H9 (cell line): ENCODE measurements at regions not wholly inside any gene's neighbourhood (a gene's known extent, or its start where the extent isn't known, plus 50 kb on each side); places are given as distances from the start of the nearest gene placed in this dataset.

ENCODE experiments used
- DNase-seq: peaks from one replicate; pipeline ENCODE4 v3.0.0-alpha.2; 2017
- H2AFZ ChIP-seq: one replicate; pipeline ENCODE4 v1.6.1; 2013; ENCODE audit warnings: mild to moderate bottlenecking, low read length, control low read depth, moderate library complexity
- H2AK5ac ChIP-seq: 2 replicates; pipeline ENCODE4 v1.6.1; 2013; ENCODE audit warnings: low read length, control low read depth, mixed read lengths; ENCODE audit not compliant: insufficient read length
- H2BK120ac ChIP-seq: one replicate; pipeline ENCODE4 v1.6.1; 2013; ENCODE audit warnings: low read depth, mild to moderate bottlenecking, low read length, control low read depth, inconsistent platforms; ENCODE audit not compliant: poor library complexity, severe bottlenecking
- H2BK12ac ChIP-seq: 2 replicates; pipeline ENCODE4 v1.6.1; 2013; ENCODE audit warnings: low read length, control low read depth, mixed read lengths, low read depth; ENCODE audit not compliant: insufficient read length
- H2BK15ac ChIP-seq: 2 replicates; pipeline ENCODE4 v1.6.1; 2013; ENCODE audit warnings: low read depth, low read length, control low read depth
- H2BK20ac ChIP-seq: one replicate; pipeline ENCODE4 v1.6.1; 2013; ENCODE audit warnings: low read depth, mild to moderate bottlenecking, low read length, control low read depth, inconsistent platforms; ENCODE audit not compliant: poor library complexity, severe bottlenecking
- H2BK5ac ChIP-seq: 2 replicates; pipeline ENCODE4 v1.6.1; 2013; ENCODE audit warnings: low read length, control low read depth, mixed read lengths; ENCODE audit not compliant: insufficient read length
- H3K14ac ChIP-seq: 2 replicates; pipeline ENCODE4 v1.6.1; 2013; ENCODE audit warnings: low read length, control low read depth; ENCODE audit not compliant: insufficient read depth
- H3K18ac ChIP-seq: 2 replicates; pipeline ENCODE4 v1.6.1; 2013; ENCODE audit warnings: low read depth, mild to moderate bottlenecking, mixed read lengths, low read length, control low read depth; ENCODE audit not compliant: insufficient read length
- H3K23ac ChIP-seq: 2 replicates; pipeline ENCODE4 v1.6.1; 2013; ENCODE audit warnings: low read length, control low read depth, mixed read lengths, low read depth; ENCODE audit not compliant: insufficient read length
- H3K23me2 ChIP-seq: 2 replicates; pipeline ENCODE4 v1.6.1; 2013; ENCODE audit warnings: low read depth, mild to moderate bottlenecking, mixed read lengths, low read length, control low read depth; ENCODE audit not compliant: insufficient read length, poor library complexity, severe bottlenecking
- H3K27ac ChIP-seq: 2 replicates; pipeline ENCODE4 v1.5.1; 2013; ENCODE audit warnings: low read length, control low read depth, mixed read lengths, low read depth; ENCODE audit not compliant: insufficient read length
- H3K27me3 ChIP-seq: 2 replicates; pipeline ENCODE4 v1.6.1; 2013; ENCODE audit warnings: low read length, control low read depth, inconsistent platforms; ENCODE audit not compliant: insufficient read depth
- H3K4ac ChIP-seq: 2 replicates; pipeline ENCODE4 v1.6.1; 2013; ENCODE audit warnings: low read depth, mild to moderate bottlenecking, control low read depth, inconsistent platforms, low read length, moderate library complexity
- H3K4me1 ChIP-seq: 2 replicates; pipeline ENCODE4 v1.6.1; 2013; ENCODE audit warnings: low read length, control low read depth, inconsistent platforms; ENCODE audit not compliant: insufficient read depth
- H3K4me2 ChIP-seq: 2 replicates; pipeline ENCODE4 v1.6.1; 2013; ENCODE audit warnings: low read length, control low read depth, mixed read lengths; ENCODE audit not compliant: insufficient read length, insufficient read depth
- H3K56ac ChIP-seq: 2 replicates; pipeline ENCODE4 v1.6.1; 2013; ENCODE audit warnings: low read depth, mild to moderate bottlenecking, mixed read lengths, low read length, control low read depth; ENCODE audit not compliant: insufficient read length
- H3K79me1 ChIP-seq: 2 replicates; pipeline ENCODE4 v1.6.1; 2013; ENCODE audit warnings: low read depth, mild to moderate bottlenecking, moderate library complexity, low read length, control low read depth, inconsistent platforms; ENCODE audit not compliant: insufficient read depth, poor library complexity, severe bottlenecking
- H3K79me2 ChIP-seq: 2 replicates; pipeline ENCODE4 v1.6.1; 2013; ENCODE audit warnings: low read length, control low read depth, inconsistent platforms; ENCODE audit not compliant: insufficient read depth
- H3K9ac ChIP-seq: 2 replicates; pipeline ENCODE4 v1.6.1; 2013; ENCODE audit warnings: low read length, control low read depth, mixed read lengths; ENCODE audit not compliant: insufficient read length; ENCODE audit errors: extremely low read depth
- H3K9me3 ChIP-seq: one replicate; pipeline ENCODE4 v1.6.1; 2013; ENCODE audit warnings: low read depth, low read length, inconsistent platforms; ENCODE audit not compliant: control insufficient read depth
- H3T11ph ChIP-seq: one replicate; pipeline ENCODE4 v1.6.1; 2013; ENCODE audit warnings: mild to moderate bottlenecking, low read length, control low read depth, inconsistent platforms
- H4K20me1 ChIP-seq: one replicate; pipeline ENCODE4 v1.6.1; 2013; ENCODE audit not compliant: control insufficient read depth, insufficient read length, insufficient read depth
- H4K5ac ChIP-seq: 2 replicates; pipeline ENCODE4 v1.6.1; 2013; ENCODE audit warnings: low read depth, mild to moderate bottlenecking, mixed read lengths, low read length, control low read depth; ENCODE audit not compliant: insufficient read length
- H4K8ac ChIP-seq: replicated peaks from 2 replicates; pipeline ENCODE4 v1.6.1; 2013; ENCODE audit warnings: low read length, control low read depth, mixed read lengths, low read depth; ENCODE audit not compliant: insufficient read length
- H4K91ac ChIP-seq: 2 replicates; pipeline ENCODE4 v1.6.1; 2013; ENCODE audit warnings: low read depth, mild to moderate bottlenecking, moderate library complexity, mixed read lengths, low read length, control low read depth; ENCODE audit not compliant: insufficient read length
- H3K27ac Mint-ChIP-seq, 3 experiments: 2 replicates in 2 of 3; 3 replicates in 1 of 3; pipeline ENCODE4 v1.8.0; 2020 to 2021; ENCODE audit warnings: mixed read lengths in 3 of 3, mild to moderate bottlenecking in 1 of 3, moderate library complexity in 1 of 3
- H3K27me3 Mint-ChIP-seq: 2 replicates; pipeline ENCODE4 v1.8.0; 2021; ENCODE audit warnings: low read depth, mild to moderate bottlenecking, moderate library complexity, mixed read lengths
- H3K36me3 Mint-ChIP-seq, 3 experiments: 2 replicates in 2 of 3; 3 replicates in 1 of 3; pipeline ENCODE4 v1.8.0; 2020 to 2021; ENCODE audit warnings: low read depth in 3 of 3, mixed read lengths in 3 of 3; ENCODE audit not compliant: insufficient read depth in 1 of 3
- H3K4me1 Mint-ChIP-seq, 2 experiments: 2 replicates each; pipeline ENCODE4 v1.8.0; 2020; ENCODE audit warnings: mixed read lengths in 2 of 2
- H3K4me3 Mint-ChIP-seq, 2 experiments: 2 replicates in 1 of 2; 3 replicates in 1 of 2; pipeline ENCODE4 v1.8.0; 2020 to 2021; ENCODE audit warnings: mild to moderate bottlenecking in 2 of 2, mixed read lengths in 2 of 2, moderate library complexity in 1 of 2
- H3K9me3 Mint-ChIP-seq, 2 experiments: 2 replicates in 1 of 2; 3 replicates in 1 of 2; pipeline ENCODE4 v1.8.0; 2020; ENCODE audit warnings: mild to moderate bottlenecking in 2 of 2, mixed read lengths in 2 of 2, moderate library complexity in 1 of 2
- WGBS: extraction: QIAGEN DNeasy Blood & Tissue Kit; methylation state at CpG from one replicate; pipeline ENCODE4 v1.1.7; 2013; ENCODE audit warnings: missing lambda C conversion rate, low lambda C conversion rate, mixed read lengths; ENCODE audit not compliant: insufficient read length; ENCODE audit errors: extremely low coverage; 5-methylcytosine and 5-hydroxymethylcytosine counted together
- TF ChIP-seq, protein P1 (sequence below): fragments of 200-600 bp; sonication (generic); conservative IDR thresholded peaks from 3 replicates; pipeline ENCODE4 v1.8.0; 2021; ENCODE audit warnings: antibody characterized with exemption, mild to moderate bottlenecking

DNA sequence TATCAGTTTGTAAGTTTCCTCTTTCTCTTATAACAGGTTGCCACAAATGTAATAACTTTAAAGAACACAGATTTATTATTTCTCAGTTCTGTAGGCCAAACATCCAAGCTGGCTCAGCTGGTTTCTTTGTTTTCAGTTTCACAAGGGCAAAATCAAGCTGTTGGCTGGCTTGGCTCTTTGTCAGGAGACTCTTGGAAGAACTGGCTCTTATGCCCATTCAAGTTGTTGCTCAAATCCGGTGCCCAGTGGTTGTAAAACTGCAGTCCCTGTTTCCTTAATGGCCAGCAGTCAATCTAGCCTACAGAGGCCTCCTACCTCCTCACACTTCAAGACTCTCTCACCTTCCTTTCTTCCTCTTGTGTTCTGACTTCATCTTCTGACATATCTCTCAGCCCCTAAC is 1171.0 kb downstream of the MRPL39 start:
- TF ChIP-seq, protein P1, sequence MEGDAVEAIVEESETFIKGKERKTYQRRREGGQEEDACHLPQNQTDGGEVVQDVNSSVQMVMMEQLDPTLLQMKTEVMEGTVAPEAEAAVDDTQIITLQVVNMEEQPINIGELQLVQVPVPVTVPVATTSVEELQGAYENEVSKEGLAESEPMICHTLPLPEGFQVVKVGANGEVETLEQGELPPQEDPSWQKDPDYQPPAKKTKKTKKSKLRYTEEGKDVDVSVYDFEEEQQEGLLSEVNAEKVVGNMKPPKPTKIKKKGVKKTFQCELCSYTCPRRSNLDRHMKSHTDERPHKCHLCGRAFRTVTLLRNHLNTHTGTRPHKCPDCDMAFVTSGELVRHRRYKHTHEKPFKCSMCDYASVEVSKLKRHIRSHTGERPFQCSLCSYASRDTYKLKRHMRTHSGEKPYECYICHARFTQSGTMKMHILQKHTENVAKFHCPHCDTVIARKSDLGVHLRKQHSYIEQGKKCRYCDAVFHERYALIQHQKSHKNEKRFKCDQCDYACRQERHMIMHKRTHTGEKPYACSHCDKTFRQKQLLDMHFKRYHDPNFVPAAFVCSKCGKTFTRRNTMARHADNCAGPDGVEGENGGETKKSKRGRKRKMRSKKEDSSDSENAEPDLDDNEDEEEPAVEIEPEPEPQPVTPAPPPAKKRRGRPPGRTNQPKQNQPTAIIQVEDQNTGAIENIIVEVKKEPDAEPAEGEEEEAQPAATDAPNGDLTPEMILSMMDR, result no peak
- no peak overlapping the region for H2BK12ac ChIP-seq
- no peaks in the 10 kb centered on the region for H4K20me1 ChIP-seq
- no peak overlapping the region for H3K4ac ChIP-seq
- no peak overlapping the region for H3K23ac ChIP-seq
- H3K27me3 ChIP-seq, result no peaks in the 10 kb centered on the region
- no peak overlapping the region for H4K91ac ChIP-seq
- Mint-ChIP-seq H3K27me3 (no peaks in the 10 kb centered on the region), H3K27ac (no peak overlapping the region), H3K9me3 (peaks cover 47 to 66% of the 10 kb centered on the region in 2 experiments), H3K36me3 (peaks cover 2 to 19% (median 8%) of the 10 kb centered on the region in 3 experiments; a peak in 4 of 7 replicates), H3K4me3 (no peak overlapping the region), H3K4me1 (no peaks in the 10 kb centered on the region)
- H3K79me2 ChIP-seq, result no peaks in the 10 kb centered on the region
- no peak overlapping the region for H2AFZ ChIP-seq
- H3K9me3 ChIP-seq, result no peaks in the 10 kb centered on the region
- no peak overlapping the region for H2BK5ac ChIP-seq
- DNase-seq, result no peak
- no peak overlapping the region for H3K27ac ChIP-seq
- H3T11ph ChIP-seq, result no peak overlapping the region
- no peak overlapping the region for H2BK20ac ChIP-seq
- H2BK15ac ChIP-seq, result no peak overlapping the region
- no peaks in the 10 kb centered on the region for H3K4me1 ChIP-seq
- WGBS, result no CpG with 5 or more reads among the region's 1 CpG
- H2AK5ac ChIP-seq, result no peak overlapping the region
- no peak overlapping the region for H4K5ac ChIP-seq
- H3K23me2 ChIP-seq, result no peaks in the 10 kb centered on the region
- H3K56ac ChIP-seq, result no peak overlapping the region
- no peaks in the 10 kb centered on the region for H3K79me1 ChIP-seq
- H2BK120ac ChIP-seq, result no peak overlapping the region
- H3K14ac ChIP-seq, result no peak overlapping the region
- H4K8ac ChIP-seq, result no peak overlapping the region
- H3K9ac ChIP-seq, result no peak overlapping the region
- H3K4me2 ChIP-seq, result no peak overlapping the region
- H3K18ac ChIP-seq, result no peak overlapping the region
